ENCODE measurements at regions not wholly inside any gene's neighbourhood (a gene's known extent, or its start where the extent isn't known, plus 50 kb on each side); places are given as distances from the start of the nearest gene placed in this dataset.

DNA sequence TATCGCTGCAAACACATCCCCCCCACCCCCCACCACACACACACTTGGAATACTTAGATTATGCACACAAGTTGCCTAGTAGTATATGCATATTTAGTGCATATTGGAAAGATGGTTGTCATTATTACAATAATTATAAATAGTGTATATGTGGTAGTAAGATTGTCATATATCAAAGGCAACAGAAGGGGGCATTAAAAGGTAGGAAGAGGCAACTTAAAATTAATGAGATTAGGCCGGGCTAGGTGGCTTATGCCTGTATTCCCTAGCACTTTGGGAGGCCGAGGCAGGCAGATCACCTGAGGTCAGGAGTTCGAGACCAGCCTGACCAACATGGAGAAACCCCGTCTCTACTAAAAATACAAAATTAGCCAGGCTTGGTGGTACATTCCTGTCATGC is 52.1 kb downstream of the GSC start:
- Mint-ChIP-seq H3K27me3 (ENCODE audit: low read depth in 3 of 3) (peaks cover 0 to 3% (median 0%) of the 10 kb centered on the region in 3 donors), H3K9me3 (no peaks in the 10 kb centered on the region), H3K36me3 (no peaks in the 10 kb centered on the region), H3K4me3 (no peak overlapping the region), H3K27ac (no peak overlapping the region), H3K4me1 (no peaks in the 10 kb centered on the region)
- DNase-seq: no peak

DNA sequence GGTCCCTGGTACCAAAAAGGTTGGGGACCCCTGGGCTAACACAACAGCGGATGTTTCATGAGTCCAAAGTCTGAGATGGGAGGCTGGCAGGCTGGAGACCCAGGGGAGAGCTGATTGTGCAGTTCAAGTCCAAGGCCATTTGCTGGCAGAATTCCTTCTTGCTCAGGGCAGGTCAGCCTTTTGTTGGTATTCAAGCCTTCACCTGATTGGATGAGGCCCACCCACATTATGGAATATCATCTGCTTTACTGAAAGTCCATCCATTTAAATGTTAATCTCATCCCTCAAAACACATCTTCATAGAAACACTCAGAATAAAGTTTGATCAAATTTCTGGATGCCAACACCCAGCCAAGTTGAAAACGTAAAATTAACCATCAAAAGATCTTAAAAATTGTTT is 52.9 kb downstream of the GSC start:
- peaks cover 0 to 3% (median 0%) of the 10 kb centered on the region in 6 donors for H3K9me3 Mint-ChIP-seq
- H3K27me3 Mint-ChIP-seq (ENCODE audit: low read depth in 3 of 3): peaks cover 0 to 8% (median 3%) of the 10 kb centered on the region in 3 donors
- H3K27ac Mint-ChIP-seq: no peak overlapping the region
- H3K36me3 Mint-ChIP-seq: no peaks in the 10 kb centered on the region
- no peaks in the 10 kb centered on the region for H3K4me1 Mint-ChIP-seq
- H3K4me3 Mint-ChIP-seq: no peak overlapping the region
- no peak for DNase-seq

DNA sequence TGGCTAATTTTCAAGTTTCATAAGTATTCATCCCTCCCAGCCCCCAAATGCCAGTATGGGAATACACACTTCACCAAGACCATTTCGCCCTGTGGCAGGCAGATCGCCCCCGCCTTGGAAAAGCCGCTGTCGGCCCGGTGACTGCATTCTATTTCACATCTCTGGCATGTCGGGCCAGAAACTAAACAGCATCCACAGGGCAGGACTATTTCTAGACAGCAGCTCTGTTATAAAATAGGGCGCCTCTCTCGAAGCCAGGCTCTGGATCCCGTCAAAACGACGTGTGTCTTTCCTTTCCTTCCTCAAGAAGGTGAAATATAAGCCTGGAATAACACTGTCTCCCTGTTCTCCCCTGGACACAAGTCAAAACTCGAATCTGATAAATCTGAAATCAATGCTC is 56.8 kb downstream of the GSC start:
- H3K4me3 Mint-ChIP-seq: no peak overlapping the region
- no peak overlapping the region for H3K27ac Mint-ChIP-seq
- no peaks in the 10 kb centered on the region for H3K4me1 Mint-ChIP-seq
- H3K27me3 Mint-ChIP-seq (ENCODE audit: low read depth in 3 of 3): peaks cover 3 to 7% (median 5%) of the 10 kb centered on the region in 3 donors
- H3K9me3 Mint-ChIP-seq: peaks cover 0 to 3% (median 0%) of the 10 kb centered on the region in 6 donors
- DNase-seq: no peak
- H3K36me3 Mint-ChIP-seq: no peaks in the 10 kb centered on the region

DNA sequence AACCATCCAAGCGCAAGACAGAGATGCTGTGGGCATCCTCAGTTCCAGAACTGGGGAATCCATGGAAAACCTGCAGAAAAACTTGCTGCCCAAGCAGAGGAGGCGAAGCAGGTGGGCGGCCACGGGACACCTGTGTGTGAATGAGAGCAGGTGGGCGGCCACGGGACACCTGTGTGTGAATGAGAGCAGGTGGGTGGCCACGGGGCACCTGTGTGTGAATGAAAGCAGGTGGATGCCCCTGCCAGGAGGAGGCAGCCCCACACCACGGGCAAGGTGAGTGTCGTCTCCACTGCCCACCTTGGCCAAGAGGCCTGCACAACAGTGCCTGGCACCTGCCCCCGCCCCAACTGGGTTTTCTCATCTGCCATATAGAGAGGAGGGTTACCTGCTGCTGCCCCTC is 59.2 kb downstream of the GSC start:
- H3K4me1 Mint-ChIP-seq: no peaks in the 10 kb centered on the region
- H3K27ac Mint-ChIP-seq: no peak overlapping the region
- peaks cover 0 to 3% (median 0%) of the 10 kb centered on the region in 6 donors for H3K9me3 Mint-ChIP-seq
- peaks cover 4 to 12% (median 5%) of the 10 kb centered on the region in 3 donors for H3K27me3 Mint-ChIP-seq (ENCODE audit: low read depth in 3 of 3)
- no peak overlapping the region for H3K4me3 Mint-ChIP-seq
- no peak for DNase-seq
- H3K36me3 Mint-ChIP-seq: no peaks in the 10 kb centered on the region

DNA sequence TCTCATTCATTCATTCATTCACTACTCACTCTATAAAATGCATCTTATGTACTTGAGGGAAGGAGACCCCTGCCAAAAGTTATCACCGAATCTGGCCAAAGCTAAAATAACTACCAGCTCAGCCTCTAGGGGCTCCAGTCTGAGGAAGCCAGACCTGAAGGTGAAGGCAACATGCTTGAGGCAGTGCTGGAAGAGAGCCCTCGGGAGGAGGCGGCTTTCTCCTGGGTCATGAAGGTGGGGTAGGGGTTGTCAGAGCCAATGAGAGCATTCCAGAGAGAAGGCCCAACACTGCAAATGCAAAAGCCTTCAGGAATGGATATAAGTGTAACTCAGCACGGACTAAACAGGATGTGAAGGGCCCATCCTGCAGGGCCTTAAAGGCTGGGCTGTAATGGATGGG is 62.4 kb downstream of the GSC start:
- H3K9me3 Mint-ChIP-seq: peaks cover 0 to 2% (median 0%) of the 10 kb centered on the region in 6 donors
- H3K4me1 Mint-ChIP-seq: no peaks in the 10 kb centered on the region
- no peak overlapping the region for H3K27ac Mint-ChIP-seq
- DNase-seq: no peak
- no peaks in the 10 kb centered on the region for H3K36me3 Mint-ChIP-seq
- H3K4me3 Mint-ChIP-seq: no peak overlapping the region
- peaks cover 3 to 12% (median 4%) of the 10 kb centered on the region in 3 donors for H3K27me3 Mint-ChIP-seq (ENCODE audit: low read depth in 3 of 3)

DNA sequence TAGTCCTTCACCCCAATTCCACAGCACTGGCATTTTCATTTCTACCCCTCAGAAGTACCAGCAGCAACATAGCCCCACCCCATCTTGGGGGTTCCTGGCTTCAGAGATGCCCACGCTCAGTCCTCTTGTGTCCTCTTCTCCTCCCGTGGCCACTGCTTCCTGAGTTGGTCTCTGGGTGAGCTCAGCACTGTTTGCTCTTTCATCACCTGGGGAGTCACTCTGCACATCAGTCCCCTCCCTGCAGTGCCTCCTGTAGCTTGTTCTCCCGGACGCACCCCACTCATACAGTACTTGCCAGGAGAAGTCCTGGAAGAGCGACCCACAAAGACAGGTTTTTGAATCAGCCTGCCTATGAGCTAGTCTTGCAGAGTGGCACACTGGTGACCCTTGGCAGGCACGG is 63.8 kb downstream of the GSC start:
- no peak for DNase-seq
- no peaks in the 10 kb centered on the region for H3K36me3 Mint-ChIP-seq
- H3K4me3 Mint-ChIP-seq: no peak overlapping the region
- no peaks in the 10 kb centered on the region for H3K4me1 Mint-ChIP-seq
- H3K9me3 Mint-ChIP-seq: no peaks in the 10 kb centered on the region
- no peak overlapping the region for H3K27ac Mint-ChIP-seq
- H3K27me3 Mint-ChIP-seq (ENCODE audit: low read depth in 3 of 3): peaks cover 0 to 10% (median 1%) of the 10 kb centered on the region in 3 donors

DNA sequence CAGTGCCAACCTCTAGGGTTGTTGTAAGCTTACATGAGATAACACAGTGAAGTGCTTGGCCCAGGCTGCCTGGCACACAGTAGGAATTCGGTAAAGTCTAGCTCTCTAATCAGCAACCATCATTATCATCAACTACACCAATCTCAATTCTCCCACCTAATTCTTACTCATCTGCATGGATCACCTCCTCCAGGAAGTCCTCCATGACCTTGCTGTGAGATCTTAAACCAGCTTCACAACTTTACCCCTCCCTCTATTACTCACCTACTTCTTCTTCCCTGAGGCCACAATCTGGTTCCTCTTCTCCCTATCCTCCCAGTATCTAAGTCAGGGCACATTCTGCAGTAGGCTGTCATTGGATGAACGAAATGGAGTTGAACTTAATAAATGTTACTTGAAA is 67.3 kb downstream of the GSC start:
- H3K4me1 Mint-ChIP-seq: no peaks in the 10 kb centered on the region

DNA sequence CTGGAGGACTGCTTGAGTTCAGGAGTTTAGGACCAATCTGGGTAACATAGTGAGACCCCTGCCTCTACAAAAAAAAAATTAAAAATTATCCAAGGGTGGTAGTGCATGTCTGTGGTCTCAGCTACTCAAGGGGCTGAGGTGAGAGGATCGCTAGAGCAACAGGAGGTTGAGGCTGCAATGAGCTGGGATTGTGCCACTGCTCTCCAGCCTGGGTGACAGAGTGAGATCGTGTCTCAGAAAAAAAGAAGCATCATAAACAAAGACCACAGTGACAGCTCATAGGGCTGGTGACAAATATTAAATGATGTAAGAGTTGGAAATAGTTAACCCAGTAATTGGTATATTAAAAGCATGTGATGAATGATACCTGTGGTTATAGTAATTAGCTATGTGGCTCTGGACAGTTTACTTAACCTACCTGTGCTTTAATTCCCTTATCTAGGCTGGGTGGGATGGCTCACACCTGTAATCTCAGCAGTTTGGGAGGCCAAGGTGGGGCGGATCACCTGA is 68.0 kb downstream of the GSC start:
- Mint-ChIP-seq H3K4me1 (no peaks in the 10 kb centered on the region), H3K9me3 (no peaks in the 10 kb centered on the region), H3K27ac (no peak overlapping the region), H3K27me3 (ENCODE audit: low read depth in 3 of 3) (peaks cover 0 to 15% (median 2%) of the 10 kb centered on the region in 3 donors), H3K4me3 (no peak overlapping the region), H3K36me3 (no peaks in the 10 kb centered on the region)
- no peak for DNase-seq

More for the DNA sequence above, 67.3 kb downstream of the GSC start:
- Mint-ChIP-seq H3K27ac (no peak overlapping the region), H3K4me3 (no peak overlapping the region), H3K27me3 (ENCODE audit: low read depth in 3 of 3) (peaks cover 0 to 15% (median 2%) of the 10 kb centered on the region in 3 donors), H3K9me3 (no peaks in the 10 kb centered on the region), H3K36me3 (no peaks in the 10 kb centered on the region)
- DNase-seq: no peak

DNA sequence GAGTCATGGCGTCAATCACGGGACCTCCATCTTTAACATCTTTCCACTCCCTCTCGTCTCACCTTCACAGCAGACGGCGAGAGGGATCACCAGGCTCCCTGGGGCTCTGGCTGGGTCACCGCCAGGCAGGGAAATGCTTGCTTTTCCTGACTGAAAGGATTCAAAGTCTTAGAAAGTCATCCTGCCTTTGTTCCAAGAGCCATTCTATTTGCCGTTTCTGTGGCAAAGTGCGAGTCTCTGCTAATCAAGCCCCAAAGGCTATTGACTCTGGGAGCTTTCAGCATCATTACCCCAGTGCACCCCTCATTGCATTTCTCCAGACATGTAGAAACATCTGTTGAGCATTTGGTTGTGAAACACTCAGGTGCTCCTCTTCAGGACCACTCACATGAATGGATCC is 69.6 kb downstream of the GSC start:
- no peak overlapping the region for H3K27ac Mint-ChIP-seq
- H3K4me1 Mint-ChIP-seq: no peaks in the 10 kb centered on the region
- H3K4me3 Mint-ChIP-seq: no peak overlapping the region
- H3K36me3 Mint-ChIP-seq: no peaks in the 10 kb centered on the region
- no peaks in the 10 kb centered on the region for H3K9me3 Mint-ChIP-seq
- no peak for DNase-seq
- H3K27me3 Mint-ChIP-seq (ENCODE audit: low read depth in 3 of 3): peaks cover 0 to 10% (median 2%) of the 10 kb centered on the region in 3 donors

DNA sequence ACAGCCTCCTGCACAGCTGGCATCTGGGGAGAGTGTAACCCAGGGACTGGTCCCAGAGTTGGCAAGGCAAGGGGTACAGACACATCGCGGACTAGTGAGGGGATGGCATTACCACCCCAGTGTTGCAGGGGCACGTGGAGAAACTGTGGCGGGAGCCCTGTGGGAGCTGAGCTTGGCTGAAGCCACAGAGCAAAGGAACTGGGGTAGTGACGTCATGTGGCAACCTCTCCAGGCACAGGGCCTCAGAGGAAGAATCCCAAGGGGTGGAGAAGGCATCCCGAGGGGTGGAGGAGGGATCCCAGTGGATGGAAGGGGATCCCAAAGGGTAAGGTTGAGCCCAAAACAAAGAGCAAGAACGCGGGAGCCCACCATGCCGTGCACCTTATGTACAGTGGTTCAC is 70.1 kb downstream of the GSC start:
- no peaks in the 10 kb centered on the region for H3K36me3 Mint-ChIP-seq
- no peak for DNase-seq
- no peak overlapping the region for H3K27ac Mint-ChIP-seq
- H3K4me3 Mint-ChIP-seq: no peak overlapping the region
- no peaks in the 10 kb centered on the region for H3K9me3 Mint-ChIP-seq
- H3K4me1 Mint-ChIP-seq: no peaks in the 10 kb centered on the region
- peaks cover 0 to 10% (median 2%) of the 10 kb centered on the region in 3 donors for H3K27me3 Mint-ChIP-seq (ENCODE audit: low read depth in 3 of 3)

DNA sequence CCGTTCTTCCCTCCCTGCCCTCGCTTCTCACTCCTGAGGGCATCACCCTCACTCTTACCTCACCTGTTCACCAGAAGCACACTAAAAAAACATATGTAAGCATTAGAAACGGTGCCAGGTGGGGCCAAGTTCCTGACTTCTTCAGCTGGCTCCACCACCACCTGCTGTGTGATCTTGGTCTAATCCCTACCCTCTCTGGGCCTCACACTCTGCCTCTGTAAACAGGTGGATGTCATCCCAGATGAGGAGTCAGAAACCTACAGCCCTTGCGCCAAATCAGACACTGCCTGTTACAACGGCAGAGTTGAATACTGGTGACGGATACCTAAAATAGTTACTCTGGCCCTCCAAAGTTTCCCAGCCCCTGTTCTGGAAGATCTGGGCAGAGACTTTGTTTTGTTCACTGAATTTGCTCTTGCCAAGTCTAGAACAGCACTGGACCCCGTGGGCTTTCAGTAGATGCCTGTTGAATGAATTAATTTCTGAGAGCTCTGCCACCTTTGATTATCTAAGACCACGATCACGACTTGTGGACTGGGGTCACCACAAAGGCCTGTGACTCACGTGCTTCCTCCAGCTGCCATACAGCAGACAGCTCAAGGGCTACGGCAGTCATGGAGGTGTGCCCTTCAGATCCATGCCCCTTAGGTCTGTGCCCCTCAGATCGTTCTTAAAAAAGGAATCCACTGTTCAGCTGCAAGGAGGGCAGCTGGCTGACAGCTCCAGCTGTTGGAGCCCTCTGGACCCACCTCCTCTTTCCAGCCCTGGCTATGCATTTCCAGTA is 71.9 kb downstream of the GSC start:
- no peak for DNase-seq
- H3K27me3 Mint-ChIP-seq (ENCODE audit: low read depth in 3 of 3): peaks cover 0 to 10% (median 2%) of the 10 kb centered on the region in 3 donors
- no peaks in the 10 kb centered on the region for H3K36me3 Mint-ChIP-seq
- no peak overlapping the region for H3K4me3 Mint-ChIP-seq
- H3K9me3 Mint-ChIP-seq: no peaks in the 10 kb centered on the region
- no peak overlapping the region for H3K27ac Mint-ChIP-seq
- H3K4me1 Mint-ChIP-seq: no peaks in the 10 kb centered on the region

DNA sequence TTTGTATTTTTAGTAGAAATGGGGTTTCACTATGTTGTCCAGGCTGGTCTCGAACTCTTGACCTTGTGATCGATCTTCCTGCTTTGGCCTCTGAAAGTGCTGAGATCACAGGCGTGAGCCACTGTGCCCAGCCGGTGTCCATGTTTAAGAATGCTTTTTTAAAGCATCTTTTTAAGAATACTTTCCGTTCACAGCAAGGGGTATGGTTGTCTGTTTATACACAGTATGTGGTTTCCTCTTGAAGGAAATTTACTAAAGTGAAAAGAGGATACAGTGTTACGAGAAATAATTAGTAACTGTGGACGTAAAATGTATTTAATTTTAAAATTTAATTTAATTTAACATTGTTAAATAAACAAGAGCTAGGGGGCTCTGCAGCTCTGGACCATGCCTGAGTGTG is 73.4 kb downstream of the GSC start:
- H3K27ac Mint-ChIP-seq: no peak overlapping the region
- no peaks in the 10 kb centered on the region for H3K9me3 Mint-ChIP-seq
- peaks cover 0 to 8% (median 2%) of the 10 kb centered on the region in 3 donors for H3K27me3 Mint-ChIP-seq (ENCODE audit: low read depth in 3 of 3)
- H3K36me3 Mint-ChIP-seq: no peaks in the 10 kb centered on the region
- no peak for DNase-seq
- H3K4me1 Mint-ChIP-seq: no peaks in the 10 kb centered on the region
- H3K4me3 Mint-ChIP-seq: no peak overlapping the region

DNA sequence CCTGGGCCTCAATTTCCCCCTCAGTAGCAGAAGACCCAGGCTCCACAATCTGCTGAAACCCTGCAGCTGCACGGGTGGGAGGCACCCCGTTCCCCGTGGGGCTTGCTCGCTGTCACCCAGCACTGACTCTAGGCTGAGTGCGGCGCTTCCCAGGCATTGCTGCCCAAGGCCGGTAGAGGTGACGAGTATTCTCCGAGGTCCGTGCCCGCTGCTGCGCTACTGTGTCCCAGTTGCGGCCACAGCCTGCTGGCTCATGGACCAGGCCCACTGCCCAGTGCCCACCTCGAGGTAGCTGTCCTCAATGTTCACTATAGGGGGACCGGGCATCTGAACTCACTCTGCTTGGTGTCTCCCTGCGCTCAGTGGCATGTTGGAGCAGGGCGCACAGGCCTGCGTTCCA is 74.7 kb downstream of the GSC start:
- DNase-seq: no peak
- H3K4me3 Mint-ChIP-seq: no peak overlapping the region
- no peaks in the 10 kb centered on the region for H3K4me1 Mint-ChIP-seq
- peaks cover 0 to 11% (median 2%) of the 10 kb centered on the region in 3 donors for H3K27me3 Mint-ChIP-seq (ENCODE audit: low read depth in 3 of 3)
- H3K9me3 Mint-ChIP-seq: no peaks in the 10 kb centered on the region
- no peaks in the 10 kb centered on the region for H3K36me3 Mint-ChIP-seq
- H3K27ac Mint-ChIP-seq: no peak overlapping the region

DNA sequence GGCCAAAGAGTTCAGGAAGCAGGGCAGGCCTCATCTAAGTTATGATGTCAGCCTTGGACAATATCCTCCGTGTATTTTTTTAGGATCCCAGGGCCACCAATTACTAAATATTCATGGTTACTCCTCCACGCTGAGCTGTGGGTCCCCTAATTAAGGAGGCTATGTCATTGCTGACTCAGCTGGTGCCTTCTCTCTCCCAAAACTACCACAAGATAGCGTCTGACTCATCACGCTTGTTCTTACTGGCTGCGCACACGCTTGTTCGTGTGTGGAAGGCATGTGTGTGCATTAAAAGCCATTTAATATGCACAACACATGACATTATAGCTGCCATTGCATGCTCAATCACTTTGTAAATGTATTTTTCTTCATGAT is 78.3 kb downstream of the GSC start:
- Mint-ChIP-seq H3K36me3 (no peaks in the 10 kb centered on the region), H3K4me3 (no peak overlapping the region), H3K27ac (no peak overlapping the region), H3K9me3 (no peaks in the 10 kb centered on the region), H3K27me3 (ENCODE audit: low read depth in 3 of 3) (peaks cover 0 to 12% (median 2%) of the 10 kb centered on the region in 3 donors), H3K4me1 (no peaks in the 10 kb centered on the region)
- DNase-seq: no peak
